Liver (tissue), 8 donors: ENCODE measurements at regions not wholly inside any gene's neighbourhood (a gene's known extent, or its start where the extent isn't known, plus 50 kb on each side); places are given as distances from the start of the nearest gene placed in this dataset.

Experiments
- DNase-seq: peaks from one replicate; pipeline ENCODE4 v3.0.0-alpha.2; 2017; ENCODE audit warnings: low spot score
- H3K27ac ChIP-seq, 2 donors: one replicate each; pipeline ENCODE4 v1.7.0; 2013; ENCODE audit warnings: inconsistent platforms in 2 of 2, low read length in 2 of 2, control low read depth in 1 of 2, low read depth in 1 of 2, mild to moderate bottlenecking in 1 of 2
- H3K27me3 ChIP-seq, 4 donors: one replicate each; pipeline versions ENCODE4 v1.6.1 to v1.7.0; 2013; ENCODE audit warnings: low read length in 3 of 4, inconsistent platforms in 1 of 4, mild to moderate bottlenecking in 1 of 4, moderate library complexity in 1 of 4; ENCODE audit not compliant: control insufficient read depth in 4 of 4, insufficient read depth in 4 of 4
- H3K36me3 ChIP-seq, 4 donors: one replicate each; pipeline versions ENCODE4 v1.6.1 to v1.7.0; 2013; ENCODE audit warnings: low read length in 3 of 4, mild to moderate bottlenecking in 3 of 4, low read depth in 1 of 4, moderate library complexity in 1 of 4; ENCODE audit not compliant: control insufficient read depth in 4 of 4, insufficient read depth in 3 of 4
- H3K4me1 ChIP-seq, 4 donors: one replicate each; pipeline versions ENCODE4 v1.6.1 to v1.7.0; 2013; ENCODE audit warnings: low read length in 3 of 4, mild to moderate bottlenecking in 3 of 4, moderate library complexity in 1 of 4; ENCODE audit not compliant: control insufficient read depth in 4 of 4, insufficient read depth in 4 of 4
- H3K4me3 ChIP-seq, 3 donors: one replicate each; pipeline versions ENCODE4 v1.6.1 to v1.7.0; 2013; ENCODE audit warnings: low read length in 3 of 3, control low read depth in 1 of 3, low read depth in 1 of 3, mild to moderate bottlenecking in 1 of 3
- H3K9ac ChIP-seq, 2 donors: one replicate each; pipeline ENCODE4 v1.7.0; 2013; ENCODE audit warnings: low read length in 2 of 2, mild to moderate bottlenecking in 2 of 2, moderate library complexity in 2 of 2, control low read depth in 1 of 2, low read depth in 1 of 2
- H3K9me3 ChIP-seq, 4 donors: one replicate each; pipeline versions ENCODE4 v1.6.1 to v1.7.0; 2013; ENCODE audit warnings: low read length in 3 of 4; ENCODE audit not compliant: control insufficient read depth in 4 of 4
- EGR1 ChIP-seq, 2 donors: IDR thresholded peaks; 2 replicates each; pipeline ENCODE4 v1.6.1; 2016 to 2018; ENCODE audit warnings: antibody characterized with exemption in 2 of 2, low read depth in 2 of 2
- FOXA1 ChIP-seq: IDR thresholded peaks from 2 replicates; pipeline ENCODE4 v1.6.1; 2016; ENCODE audit warnings: antibody characterized with exemption
- FOXA2 ChIP-seq: IDR thresholded peaks from 2 replicates; pipeline ENCODE4 v1.6.1; 2016; ENCODE audit warnings: antibody characterized with exemption
- GABPA ChIP-seq, 2 donors: IDR thresholded peaks in 1 of 2; conservative IDR thresholded peaks in 1 of 2; 2 replicates each; pipeline ENCODE4 v1.6.1; 2016; ENCODE audit warnings: antibody characterized with exemption in 2 of 2, mild to moderate bottlenecking in 1 of 2, moderate library complexity in 1 of 2
- HNF4A ChIP-seq, 2 donors: conservative IDR thresholded peaks; 2 replicates each; pipeline ENCODE4 v1.6.1; 2016; ENCODE audit warnings: antibody characterized with exemption in 2 of 2, mild to moderate bottlenecking in 2 of 2
- HNF4G ChIP-seq: IDR thresholded peaks from 2 replicates; pipeline ENCODE4 v1.6.1; 2016; ENCODE audit warnings: antibody characterized with exemption
- JUND ChIP-seq, 2 donors: IDR thresholded peaks; 2 replicates each; pipeline ENCODE4 v1.6.1; 2016; ENCODE audit warnings: antibody characterized with exemption in 2 of 2
- NR2F2 ChIP-seq: IDR thresholded peaks from 2 replicates; pipeline ENCODE4 v1.6.1; 2016; ENCODE audit warnings: antibody characterized with exemption
- RAD21 ChIP-seq, 2 donors: IDR thresholded peaks; 2 replicates each; pipeline ENCODE4 v1.6.1; 2016; ENCODE audit warnings: antibody characterized with exemption in 2 of 2, mild to moderate bottlenecking in 2 of 2
- RXRA ChIP-seq, 2 donors: IDR thresholded peaks; 2 replicates each; pipeline ENCODE4 v1.6.1; 2017 to 2018; ENCODE audit warnings: antibody characterized with exemption in 2 of 2, mild to moderate bottlenecking in 1 of 2
- SP1 ChIP-seq: IDR thresholded peaks from 2 replicates; pipeline ENCODE4 v1.6.1; 2018; ENCODE audit warnings: antibody characterized with exemption, mild to moderate bottlenecking
- TAF1 ChIP-seq: conservative IDR thresholded peaks from 2 replicates; pipeline ENCODE4 v1.6.1; 2016; ENCODE audit warnings: antibody characterized with exemption, mild to moderate bottlenecking
- YY1 ChIP-seq: IDR thresholded peaks from 2 replicates; pipeline ENCODE4 v1.6.1; 2016; ENCODE audit warnings: antibody characterized with exemption, mild to moderate bottlenecking
- WGBS: extraction: QIAGEN DNeasy Blood & Tissue Kit; methylation state at CpG from one replicate; pipeline ENCODE4 v1.1.7; 2013; 5-methylcytosine and 5-hydroxymethylcytosine counted together
- TF ChIP-seq, protein P1 (sequence below): IDR thresholded peaks from 2 replicates; pipeline ENCODE4 v1.6.1; 2016; ENCODE audit warnings: antibody characterized with exemption, mild to moderate bottlenecking
- TF ChIP-seq, protein P2 (sequence below): IDR thresholded peaks from 2 replicates; pipeline ENCODE4 v1.6.1; 2016; ENCODE audit warnings: antibody characterized with exemption
- TF ChIP-seq, protein P3 (sequence below): IDR thresholded peaks from 2 replicates; pipeline ENCODE4 v1.6.1; 2016; ENCODE audit warnings: antibody characterized with exemption
- TF ChIP-seq, protein P4 (sequence below): IDR thresholded peaks from 2 replicates; pipeline ENCODE4 v1.6.1; 2016; ENCODE audit warnings: antibody characterized with exemption
- TF ChIP-seq, protein P5 (sequence below): fragments of 150-350 bp; IDR thresholded peaks from 2 replicates; pipeline ENCODE4 v1.5.1; 2017; ENCODE audit warnings: improper control_type of control experiment, low read depth, low read length; ENCODE audit not compliant: missing input control
- donor health status: healthy.
- donor health status: healthy.
- donor health status: healthy.
- donor health status: healthy.
- donor health status: healthy.

DNA sequence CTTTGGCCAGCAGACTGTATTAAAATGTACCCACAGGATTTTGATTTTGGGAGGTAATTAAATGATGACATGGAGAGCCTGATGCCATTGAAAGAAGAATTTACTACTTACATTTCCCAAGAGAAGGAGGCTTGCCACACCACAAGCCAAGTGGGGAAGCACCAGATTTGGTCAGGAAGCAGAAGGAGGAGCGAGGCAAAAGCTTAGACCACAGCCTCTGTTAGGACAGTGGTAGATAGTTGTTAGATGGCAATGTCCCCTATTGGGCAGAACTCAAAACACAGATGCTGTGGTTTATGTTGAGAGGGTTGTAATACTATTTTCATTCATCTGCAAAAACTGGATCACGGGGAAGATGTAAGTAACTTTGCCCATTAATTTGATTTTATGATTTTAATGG is 709.4 kb downstream of the VRK1 start (continued):
- TF ChIP-seq, protein P1, sequence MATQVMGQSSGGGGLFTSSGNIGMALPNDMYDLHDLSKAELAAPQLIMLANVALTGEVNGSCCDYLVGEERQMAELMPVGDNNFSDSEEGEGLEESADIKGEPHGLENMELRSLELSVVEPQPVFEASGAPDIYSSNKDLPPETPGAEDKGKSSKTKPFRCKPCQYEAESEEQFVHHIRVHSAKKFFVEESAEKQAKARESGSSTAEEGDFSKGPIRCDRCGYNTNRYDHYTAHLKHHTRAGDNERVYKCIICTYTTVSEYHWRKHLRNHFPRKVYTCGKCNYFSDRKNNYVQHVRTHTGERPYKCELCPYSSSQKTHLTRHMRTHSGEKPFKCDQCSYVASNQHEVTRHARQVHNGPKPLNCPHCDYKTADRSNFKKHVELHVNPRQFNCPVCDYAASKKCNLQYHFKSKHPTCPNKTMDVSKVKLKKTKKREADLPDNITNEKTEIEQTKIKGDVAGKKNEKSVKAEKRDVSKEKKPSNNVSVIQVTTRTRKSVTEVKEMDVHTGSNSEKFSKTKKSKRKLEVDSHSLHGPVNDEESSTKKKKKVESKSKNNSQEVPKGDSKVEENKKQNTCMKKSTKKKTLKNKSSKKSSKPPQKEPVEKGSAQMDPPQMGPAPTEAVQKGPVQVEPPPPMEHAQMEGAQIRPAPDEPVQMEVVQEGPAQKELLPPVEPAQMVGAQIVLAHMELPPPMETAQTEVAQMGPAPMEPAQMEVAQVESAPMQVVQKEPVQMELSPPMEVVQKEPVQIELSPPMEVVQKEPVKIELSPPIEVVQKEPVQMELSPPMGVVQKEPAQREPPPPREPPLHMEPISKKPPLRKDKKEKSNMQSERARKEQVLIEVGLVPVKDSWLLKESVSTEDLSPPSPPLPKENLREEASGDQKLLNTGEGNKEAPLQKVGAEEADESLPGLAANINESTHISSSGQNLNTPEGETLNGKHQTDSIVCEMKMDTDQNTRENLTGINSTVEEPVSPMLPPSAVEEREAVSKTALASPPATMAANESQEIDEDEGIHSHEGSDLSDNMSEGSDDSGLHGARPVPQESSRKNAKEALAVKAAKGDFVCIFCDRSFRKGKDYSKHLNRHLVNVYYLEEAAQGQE = no peak
- TF ChIP-seq FOXA1 (no peak), RAD21 (IDR thresholded peaks at IDR 0.05) (no peak), GABPA (IDR thresholded peaks at IDR 0.05 in 1 of 2, conservative IDR thresholded peaks at IDR 0.05 in 1 of 2) (no peak)

DNA sequence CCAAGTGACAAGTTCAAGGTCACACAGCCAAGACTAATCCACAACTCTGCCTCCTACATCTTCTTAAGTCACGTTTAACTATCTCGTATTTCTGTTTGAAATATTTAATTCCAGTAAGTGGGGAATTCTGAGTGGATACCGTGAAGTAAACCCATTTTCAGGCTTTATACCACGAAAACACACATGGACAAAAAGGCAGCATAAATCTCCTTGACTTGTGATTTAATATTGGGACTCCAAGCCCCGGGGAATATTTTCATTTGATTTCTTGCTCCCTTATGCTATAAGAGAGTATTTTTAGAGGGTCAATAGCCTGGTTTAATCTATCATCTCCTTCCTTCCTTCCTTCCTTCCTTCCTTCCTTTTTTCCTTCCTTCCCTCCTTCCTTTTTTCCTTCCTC is 716.7 kb downstream of the VRK1 start:
- Histone ChIP-seq H3K4me1 (no peaks in the 10 kb centered on the region), H3K27me3 (no peaks in the 10 kb centered on the region), H3K36me3 (no peaks in the 10 kb centered on the region), H3K4me3 (no peak overlapping the region), H3K9me3 (no peaks in the 10 kb centered on the region), H3K9ac (no peak overlapping the region), H3K27ac (no peak overlapping the region)
- 80% methylated on average over 5 of the region's 5 CpGs for WGBS
- no peak for DNase-seq
- TF ChIP-seq, protein P2, sequence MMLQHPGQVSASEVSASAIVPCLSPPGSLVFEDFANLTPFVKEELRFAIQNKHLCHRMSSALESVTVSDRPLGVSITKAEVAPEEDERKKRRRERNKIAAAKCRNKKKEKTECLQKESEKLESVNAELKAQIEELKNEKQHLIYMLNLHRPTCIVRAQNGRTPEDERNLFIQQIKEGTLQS = no peak
- TF ChIP-seq FOXA2 (no peak), RAD21 (IDR thresholded peaks at IDR 0.05) (no peak), RXRA (IDR thresholded peaks at IDR 0.05) (no peak)

DNA sequence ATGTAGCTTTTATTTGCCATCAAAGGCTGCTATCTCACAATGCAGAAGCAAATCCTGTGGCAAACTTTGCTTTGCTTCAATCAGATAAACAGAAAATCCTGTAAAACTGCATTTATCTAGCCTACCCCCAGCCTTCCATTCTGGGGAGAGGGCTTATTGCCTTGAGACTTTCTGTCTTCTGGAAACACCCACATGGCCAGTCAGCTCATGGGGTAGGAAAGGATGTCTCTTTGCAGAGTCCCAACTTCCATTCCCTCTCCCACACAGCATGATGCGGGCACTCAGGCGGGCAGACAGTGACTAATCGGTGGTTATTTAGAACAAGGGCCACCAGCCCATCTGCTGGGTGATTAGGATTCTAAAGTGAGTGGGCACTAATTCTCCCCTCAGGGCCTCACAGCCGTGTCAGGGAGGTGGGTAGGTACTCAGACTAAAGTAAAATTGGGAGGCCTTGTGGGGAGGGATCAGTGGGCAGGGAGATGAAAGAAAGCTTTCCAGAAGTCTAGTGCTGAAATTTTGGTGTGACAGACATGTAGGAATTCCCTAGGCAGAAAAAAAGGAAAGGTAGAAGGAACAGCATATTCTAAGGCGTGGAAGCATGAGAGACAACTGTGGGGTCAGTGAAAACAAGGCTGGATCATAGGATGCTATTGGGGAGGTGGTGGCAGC is 720.5 kb downstream of the VRK1 start:
- Histone ChIP-seq H3K9ac (no peak overlapping the region), H3K4me1 (no peaks in the 10 kb centered on the region), H3K27me3 (no peaks in the 10 kb centered on the region), H3K36me3 (no peaks in the 10 kb centered on the region), H3K27ac (no peak overlapping the region), H3K9me3 (no peaks in the 10 kb centered on the region), H3K4me3 (no peak overlapping the region)
- no peak for DNase-seq
- 79% methylated on average over 5 of the region's 5 CpGs for WGBS
- TF ChIP-seq, protein P2 = no peak
- no peak for TF ChIP-seq YY1
- no peak for TF ChIP-seq NR2F2
- TF ChIP-seq, protein P3, sequence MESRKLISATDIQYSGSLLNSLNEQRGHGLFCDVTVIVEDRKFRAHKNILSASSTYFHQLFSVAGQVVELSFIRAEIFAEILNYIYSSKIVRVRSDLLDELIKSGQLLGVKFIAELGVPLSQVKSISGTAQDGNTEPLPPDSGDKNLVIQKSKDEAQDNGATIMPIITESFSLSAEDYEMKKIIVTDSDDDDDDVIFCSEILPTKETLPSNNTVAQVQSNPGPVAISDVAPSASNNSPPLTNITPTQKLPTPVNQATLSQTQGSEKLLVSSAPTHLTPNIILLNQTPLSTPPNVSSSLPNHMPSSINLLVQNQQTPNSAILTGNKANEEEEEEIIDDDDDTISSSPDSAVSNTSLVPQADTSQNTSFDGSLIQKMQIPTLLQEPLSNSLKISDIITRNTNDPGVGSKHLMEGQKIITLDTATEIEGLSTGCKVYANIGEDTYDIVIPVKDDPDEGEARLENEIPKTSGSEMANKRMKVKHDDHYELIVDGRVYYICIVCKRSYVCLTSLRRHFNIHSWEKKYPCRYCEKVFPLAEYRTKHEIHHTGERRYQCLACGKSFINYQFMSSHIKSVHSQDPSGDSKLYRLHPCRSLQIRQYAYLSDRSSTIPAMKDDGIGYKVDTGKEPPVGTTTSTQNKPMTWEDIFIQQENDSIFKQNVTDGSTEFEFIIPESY = no peak
- TF ChIP-seq EGR1 (IDR thresholded peaks at IDR 0.05; ENCODE audit: low read depth in 2 of 2) = no peak
- TF ChIP-seq, protein P1 = no peak
- TF ChIP-seq FOXA1 = no peak
- TF ChIP-seq JUND (IDR thresholded peaks at IDR 0.05) = no peak
- no peak for TF ChIP-seq FOXA2
- no peak for TF ChIP-seq RXRA (IDR thresholded peaks at IDR 0.05)
- TF ChIP-seq RAD21 (IDR thresholded peaks at IDR 0.05) = no peak
- TF ChIP-seq SP1 = no peak
- no peak for TF ChIP-seq HNF4G
- TF ChIP-seq TAF1 = no peak
- TF ChIP-seq HNF4A (conservative IDR thresholded peaks at IDR 0.05) = no peak
- TF ChIP-seq, protein P4, sequence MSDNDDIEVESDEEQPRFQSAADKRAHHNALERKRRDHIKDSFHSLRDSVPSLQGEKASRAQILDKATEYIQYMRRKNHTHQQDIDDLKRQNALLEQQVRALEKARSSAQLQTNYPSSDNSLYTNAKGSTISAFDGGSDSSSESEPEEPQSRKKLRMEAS = no peak
- TF ChIP-seq, protein P5, sequence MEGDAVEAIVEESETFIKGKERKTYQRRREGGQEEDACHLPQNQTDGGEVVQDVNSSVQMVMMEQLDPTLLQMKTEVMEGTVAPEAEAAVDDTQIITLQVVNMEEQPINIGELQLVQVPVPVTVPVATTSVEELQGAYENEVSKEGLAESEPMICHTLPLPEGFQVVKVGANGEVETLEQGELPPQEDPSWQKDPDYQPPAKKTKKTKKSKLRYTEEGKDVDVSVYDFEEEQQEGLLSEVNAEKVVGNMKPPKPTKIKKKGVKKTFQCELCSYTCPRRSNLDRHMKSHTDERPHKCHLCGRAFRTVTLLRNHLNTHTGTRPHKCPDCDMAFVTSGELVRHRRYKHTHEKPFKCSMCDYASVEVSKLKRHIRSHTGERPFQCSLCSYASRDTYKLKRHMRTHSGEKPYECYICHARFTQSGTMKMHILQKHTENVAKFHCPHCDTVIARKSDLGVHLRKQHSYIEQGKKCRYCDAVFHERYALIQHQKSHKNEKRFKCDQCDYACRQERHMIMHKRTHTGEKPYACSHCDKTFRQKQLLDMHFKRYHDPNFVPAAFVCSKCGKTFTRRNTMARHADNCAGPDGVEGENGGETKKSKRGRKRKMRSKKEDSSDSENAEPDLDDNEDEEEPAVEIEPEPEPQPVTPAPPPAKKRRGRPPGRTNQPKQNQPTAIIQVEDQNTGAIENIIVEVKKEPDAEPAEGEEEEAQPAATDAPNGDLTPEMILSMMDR = no peak
- TF ChIP-seq GABPA (IDR thresholded peaks at IDR 0.05 in 1 of 2, conservative IDR thresholded peaks at IDR 0.05 in 1 of 2) = no peak
